CD4-positive, alpha-beta T cell (primary cell): ENCODE measurements at regions not wholly inside any gene's neighbourhood (a gene's known extent, or its start where the extent isn't known, plus 50 kb on each side); places are given as distances from the start of the nearest gene placed in this dataset.

Experiments used
- ATAC-seq: fragments of 200-7000 bp; cut with Tn5 transposase; one replicate; pipeline ENCODE4 v1.10.0; 2022; ENCODE audit warnings: mild to moderate bottlenecking; ENCODE audit not compliant: poor library complexity
- CTCF ChIA-PET: fragments of 350-600 bp; sonication (Branson Sonifier 250); formaldehyde crosslinking; loops from one replicate; lab custom pipeline; 2021; ENCODE audit warnings: antibody characterized with exemption, inconsistent platforms; lab: Charles Lee
- POLR2A ChIA-PET: fragments of 350-600 bp; sonication (Branson Sonifier 250); formaldehyde crosslinking; loops from one replicate; lab custom pipeline; 2021; ENCODE audit warnings: antibody characterized with exemption, inconsistent platforms; lab: Charles Lee
- DNase-seq, 14 experiments: peaks; one replicate each; pipeline ENCODE4 v3.0.0-alpha.2; 2013 to 2020; ENCODE audit warnings: mixed read lengths in 2 of 14
- H3K27ac ChIP-seq, 2 donors: one replicate each; pipeline versions ENCODE4 v1.5.1 to v1.7.0; 2013; ENCODE audit warnings: low read length in 2 of 2, low read depth in 1 of 2, mild to moderate bottlenecking in 1 of 2
- H3K27me3 ChIP-seq, 2 experiments: 1 replicate in 1 of 2; 2 replicates in 1 of 2; pipeline versions ENCODE4 v1.6.1 to v1.7.0; 2013; ENCODE audit warnings: low read length in 2 of 2, control low read depth in 1 of 2, mild to moderate bottlenecking in 1 of 2, moderate library complexity in 1 of 2; ENCODE audit not compliant: insufficient read depth in 2 of 2, control insufficient read depth in 1 of 2
- H3K36me3 ChIP-seq: one replicate; pipeline ENCODE4 v1.6.1; 2013; ENCODE audit warnings: low read length, control low read depth; ENCODE audit not compliant: insufficient read depth
- H3K4me1 ChIP-seq: one replicate; pipeline ENCODE4 v1.6.1; 2013; ENCODE audit warnings: low read length, control low read depth; ENCODE audit not compliant: insufficient read depth
- H3K4me3 ChIP-seq: one replicate; pipeline ENCODE4 v1.5.1; 2013; ENCODE audit warnings: mild to moderate bottlenecking, low read length, moderate library complexity
- H3K9me3 ChIP-seq, 2 experiments: 1 replicate in 1 of 2; 2 replicates in 1 of 2; pipeline versions ENCODE4 v1.6.1 to v1.7.0; 2013; ENCODE audit warnings: low read length in 2 of 2, mild to moderate bottlenecking in 2 of 2, control low read depth in 1 of 2, moderate library complexity in 1 of 2; ENCODE audit not compliant: control insufficient read depth in 1 of 2, insufficient read depth in 1 of 2
- H3K27ac Mint-ChIP-seq: one replicate; pipeline ENCODE4 v1.8.0; 2020; ENCODE audit warnings: mixed read lengths
- H3K27me3 Mint-ChIP-seq: one replicate; pipeline ENCODE4 v1.8.0; 2021; ENCODE audit warnings: mixed read lengths
- H3K36me3 Mint-ChIP-seq: one replicate; pipeline ENCODE4 v1.8.0; 2021; ENCODE audit warnings: low read depth, mixed read lengths
- H3K4me1 Mint-ChIP-seq: one replicate; pipeline ENCODE4 v1.8.0; 2021; ENCODE audit warnings: low read depth, mixed read lengths
- H3K4me3 Mint-ChIP-seq: one replicate; pipeline ENCODE4 v1.8.0; 2020; ENCODE audit warnings: mild to moderate bottlenecking, mixed read lengths
- H3K9me3 Mint-ChIP-seq: one replicate; pipeline ENCODE4 v1.8.0; 2020; ENCODE audit warnings: mixed read lengths
- CTCF ChIP-seq: fragments of 200-600 bp; IDR thresholded peaks from one replicate; pipeline ENCODE4 v1.8.0; 2022; ENCODE audit warnings: antibody characterized with exemption, mild to moderate bottlenecking
- intact Hi-C, 2 experiments: fragments of 100-400 bp; cut with DNase I in 1 of 2; cut with micrococcal nuclease in 1 of 2; formaldehyde crosslinking; loops; one replicate each; pipeline versions ENCODE4 v1.15.1 to v1.9.0; 2023 to 2025; cut with DNase I, micrococcal nuclease

GRCh38 chr11:71103266-71103665 lies 149.1 kb downstream of the SHANK2 start:
- ChIA-PET POLR2A (no interaction called here), CTCF (no interaction called here)
- TF ChIP-seq CTCF = no peak
- H3K9me3 ChIP-seq = peaks cover 0 to 5% of the 10 kb centered on the region in 2 experiments
- Mint-ChIP-seq H3K27me3 (peaks cover 8% of the 10 kb centered on the region), H3K27ac (no peak overlapping the region), H3K4me1 (no peaks in the 10 kb centered on the region), H3K4me3 (no peak overlapping the region), H3K9me3 (no peaks in the 10 kb centered on the region), H3K36me3 (no peaks in the 10 kb centered on the region)
- H3K4me1 ChIP-seq = no peaks in the 10 kb centered on the region
- no peaks in the 10 kb centered on the region for H3K27me3 ChIP-seq
- H3K27ac ChIP-seq = no peak overlapping the region
- H3K4me3 ChIP-seq = no peak overlapping the region
- DNase-seq (no peak), ATAC-seq (no peak)
- H3K36me3 ChIP-seq = no peaks in the 10 kb centered on the region
- intact Hi-C loops = no loop called here

GRCh38 chr11:71102251-71102995 lies 150.0 kb downstream of the SHANK2 start:
- no peak overlapping the region for H3K4me3 Mint-ChIP-seq
- Histone ChIP-seq H3K27ac (no peak overlapping the region), H3K27me3 (no peaks in the 10 kb centered on the region), H3K4me1 (no peaks in the 10 kb centered on the region), H3K4me3 (no peak overlapping the region), H3K9me3 (peaks cover 0 to 5% of the 10 kb centered on the region in 2 experiments), H3K36me3 (no peaks in the 10 kb centered on the region)
- H3K4me1 Mint-ChIP-seq = no peaks in the 10 kb centered on the region
- no peak for TF ChIP-seq CTCF
- intact Hi-C loops = no loop called here
- H3K27me3 Mint-ChIP-seq = peaks cover 8% of the 10 kb centered on the region
- H3K27ac Mint-ChIP-seq = no peak overlapping the region
- DNase-seq = no peak
- ChIA-PET CTCF (no interaction called here), POLR2A (no interaction called here)
- no peaks in the 10 kb centered on the region for H3K36me3 Mint-ChIP-seq
- ATAC-seq = no peak
- no peaks in the 10 kb centered on the region for H3K9me3 Mint-ChIP-seq

- no peak for ATAC-seq
- TF ChIP-seq CTCF = no peak
- Histone ChIP-seq H3K4me1 (no peaks in the 10 kb centered on the region), H3K4me3 (no peak overlapping the region), H3K27ac (no peak overlapping the region), H3K36me3 (no peaks in the 10 kb centered on the region), H3K27me3 (no peaks in the 10 kb centered on the region), H3K9me3 (peaks cover 0 to 5% of the 10 kb centered on the region in 2 experiments)
- Mint-ChIP-seq H3K4me1 (no peaks in the 10 kb centered on the region), H3K27me3 (peaks cover 8% of the 10 kb centered on the region), H3K27ac (no peak overlapping the region), H3K4me3 (no peak overlapping the region), H3K9me3 (no peaks in the 10 kb centered on the region), H3K36me3 (no peaks in the 10 kb centered on the region)
- POLR2A ChIA-PET = no interaction called here
- DNase-seq = no peak
- CTCF ChIA-PET = no interaction called here
- intact Hi-C loops = no loop called here
Measured at GRCh38 chr11:71101606-71102005, 150.8 kb downstream of the SHANK2 start.
